HG03064 (cell line): ENCODE measurements at regions not wholly inside any gene's neighbourhood (a gene's known extent, or its start where the extent isn't known, plus 50 kb on each side); places are given as distances from the start of the nearest gene placed in this dataset.
"Not testable (repeated sequence)": the region's sequence is repeated elsewhere in the genome, so short reads cannot be mapped to it uniquely, and the experiment has no call there.

ENCODE experiments used
- ATAC-seq: cut with Tn5 transposase; IDR thresholded peaks from one replicate; pipeline ENCODE4 v1.9.1; 2021; ENCODE audit warnings: low read depth; ENCODE audit not compliant: unreplicated experiment

DNA sequence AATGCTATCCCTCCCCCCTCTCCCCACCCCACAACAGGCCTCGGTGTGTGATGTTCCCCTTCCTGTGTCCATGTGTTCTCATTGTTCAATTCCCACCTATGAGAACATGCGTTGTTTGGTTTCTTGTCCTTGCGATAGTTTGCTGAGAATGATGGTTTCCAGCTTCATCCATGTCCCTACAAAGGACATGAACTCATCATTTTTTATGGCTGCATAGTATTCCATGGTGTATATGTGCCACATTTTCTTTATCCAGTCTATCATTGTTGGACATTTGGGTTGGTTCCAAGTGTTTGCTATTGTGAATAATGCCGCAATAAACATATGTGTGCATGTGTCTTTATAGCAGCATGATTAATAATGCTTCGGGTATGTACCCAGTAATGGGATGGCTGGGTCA, 1156.1 kb downstream of the NAALADL2 start:
- ATAC-seq, result not testable (repeated sequence)

DNA sequence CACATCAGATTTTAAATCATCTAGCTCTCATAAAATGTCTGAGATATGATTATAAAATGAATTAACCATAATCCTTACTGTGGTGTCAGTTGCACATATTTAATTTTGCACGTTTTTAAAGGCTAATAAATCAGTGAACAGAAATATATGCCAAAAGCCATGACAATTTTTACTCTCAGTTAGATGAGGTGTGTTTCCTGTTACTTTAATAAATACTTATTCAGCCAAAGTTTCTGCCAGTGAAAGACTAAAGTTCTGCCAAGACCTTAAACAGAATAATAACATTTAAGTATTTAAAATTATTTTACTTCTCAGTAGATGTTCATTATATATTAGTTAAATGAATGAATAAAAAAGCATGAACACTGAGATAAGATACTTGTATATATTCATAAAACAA, 1150.1 kb downstream of the NAALADL2 start:
- no peak for ATAC-seq

DNA sequence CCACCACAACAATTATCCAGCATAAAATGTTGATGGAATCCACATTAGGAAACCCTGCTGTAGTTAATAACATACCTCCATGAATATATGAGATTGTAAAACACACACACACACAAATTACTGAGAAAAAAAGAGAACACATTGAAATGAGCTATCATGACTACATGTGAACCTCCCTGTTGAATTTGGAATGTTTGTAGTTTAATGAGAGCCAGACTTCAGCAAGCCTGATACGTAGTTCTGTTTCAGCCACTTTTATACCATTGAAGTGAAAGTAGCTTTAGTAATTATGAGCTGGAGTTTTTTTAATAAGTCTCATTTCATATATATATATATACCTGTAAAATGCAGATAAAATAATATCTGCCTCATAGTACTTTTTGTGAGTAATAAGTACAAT, 1146.4 kb downstream of the NAALADL2 start:
- no peak for ATAC-seq

GRCh38 chr3:175989161-175989560, 1130.0 kb downstream of the NAALADL2 start:
- no peak for ATAC-seq

- no peak for ATAC-seq
Measured at GRCh38 chr3:175988401-175988800, 1129.3 kb downstream of the NAALADL2 start.

- ATAC-seq, result no peak
Measured at GRCh38 chr3:175985781-175986180, 1126.6 kb downstream of the NAALADL2 start.

DNA sequence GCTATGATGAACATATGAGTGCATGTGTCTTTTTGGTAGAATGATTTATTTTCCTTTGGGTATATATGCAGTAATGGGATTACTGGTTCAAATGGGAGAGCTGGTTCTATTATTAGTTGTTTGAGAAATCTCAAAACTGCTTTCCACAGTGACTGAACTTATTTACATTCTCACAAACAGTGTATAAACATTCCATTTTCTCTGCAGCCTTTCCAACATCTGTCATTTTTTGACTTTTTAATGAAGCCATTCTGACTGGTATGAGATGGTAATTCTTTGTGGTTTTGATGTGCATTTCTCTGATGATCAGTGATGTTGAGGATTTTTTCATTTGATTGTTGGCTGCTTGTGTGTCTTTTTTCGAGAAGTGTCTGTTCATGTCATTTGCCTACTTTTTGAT, 1124.2 kb downstream of the NAALADL2 start:
- ATAC-seq, result no peak

DNA sequence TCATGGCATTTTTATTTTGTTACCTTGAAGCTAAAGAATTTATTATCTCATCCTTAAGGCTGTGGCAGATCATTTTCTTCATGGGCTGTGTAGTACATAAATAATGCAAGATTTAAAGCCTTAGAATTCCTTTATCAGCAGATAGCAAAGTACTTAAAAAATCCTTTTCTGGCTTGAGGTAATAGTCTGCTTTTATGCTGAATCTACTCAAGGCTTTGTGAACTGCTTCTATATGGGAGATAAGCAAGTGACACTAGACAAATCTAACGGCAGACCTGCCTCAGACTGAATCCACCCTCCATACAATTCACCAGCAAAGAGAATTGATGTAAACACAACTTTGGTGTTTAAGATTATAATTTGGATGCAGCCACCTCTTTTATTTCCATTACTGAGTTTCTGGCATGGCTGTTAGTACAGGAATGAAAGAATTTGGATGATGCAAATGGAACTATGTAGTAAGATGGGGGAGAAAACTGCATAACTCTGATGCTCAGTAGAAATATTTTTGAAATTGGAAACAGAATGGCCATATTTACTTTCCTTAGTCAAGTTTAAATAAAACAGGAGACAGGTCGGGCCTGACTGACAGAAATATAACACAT, 1121.5 kb downstream of the NAALADL2 start:
- ATAC-seq, result no peak

GRCh38 chr3:175977968-175978752, 1119.0 kb downstream of the NAALADL2 start:
- ATAC-seq, result no peak

- no peak for ATAC-seq
Measured at GRCh38 chr3:175969456-175969855, 1110.3 kb downstream of the NAALADL2 start.

DNA sequence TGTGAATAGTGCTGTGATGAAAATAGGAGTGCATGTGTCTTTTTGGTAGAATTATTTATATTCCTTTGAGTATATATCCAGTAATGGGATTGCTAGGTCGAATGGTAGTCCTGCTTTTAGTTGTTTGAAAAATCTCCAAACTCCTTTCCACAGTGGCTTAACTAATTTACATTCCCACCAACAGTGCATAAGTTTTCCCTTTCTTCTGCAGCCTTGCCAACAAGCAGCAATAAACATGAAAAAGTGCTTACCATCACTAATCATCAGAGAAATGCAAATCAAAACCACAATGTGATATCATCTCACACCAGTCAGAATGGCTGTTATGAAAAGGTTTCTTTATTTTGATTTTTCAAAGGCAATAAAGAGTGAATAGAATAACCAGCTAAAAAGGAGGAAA, 1105.9 kb downstream of the NAALADL2 start:
- no peak for ATAC-seq

GRCh38 chr3:175957427-175957826, 1098.3 kb downstream of the NAALADL2 start:
- ATAC-seq, result no peak

GRCh38 chr3:175956964-175957363, 1097.8 kb downstream of the NAALADL2 start:
- no peak for ATAC-seq

DNA sequence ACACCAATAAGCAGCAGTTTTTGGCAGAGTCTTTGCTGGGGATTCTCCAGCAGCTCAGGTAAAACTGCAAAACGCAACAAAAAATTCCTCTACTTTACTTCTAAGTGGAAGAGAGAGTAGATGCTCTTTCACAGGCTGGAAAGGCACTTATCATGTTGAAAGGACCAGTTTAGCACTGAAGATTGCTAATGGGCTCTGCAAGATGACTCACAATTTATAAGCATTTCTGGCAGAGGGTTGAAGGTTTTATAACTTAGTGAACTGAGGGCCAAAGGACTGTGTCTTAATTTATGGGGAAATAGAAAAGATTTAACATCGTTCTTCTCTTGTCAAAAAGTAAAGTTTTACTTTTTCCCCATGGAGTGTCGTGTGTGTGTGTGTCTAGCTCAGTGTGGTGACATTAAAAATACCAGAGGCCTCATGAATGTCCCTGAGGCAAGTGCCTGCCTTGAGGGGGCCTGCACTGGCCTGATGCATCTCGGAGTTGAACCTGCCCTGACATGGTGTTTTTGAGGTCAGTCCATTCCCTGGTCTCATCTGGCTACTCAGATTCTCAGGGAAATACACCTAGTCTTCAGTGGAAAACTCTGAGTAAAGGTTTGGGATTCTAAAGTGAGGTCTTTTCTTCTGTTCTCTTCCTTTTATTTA, 1092.0 kb downstream of the NAALADL2 start:
- no peak for ATAC-seq

DNA sequence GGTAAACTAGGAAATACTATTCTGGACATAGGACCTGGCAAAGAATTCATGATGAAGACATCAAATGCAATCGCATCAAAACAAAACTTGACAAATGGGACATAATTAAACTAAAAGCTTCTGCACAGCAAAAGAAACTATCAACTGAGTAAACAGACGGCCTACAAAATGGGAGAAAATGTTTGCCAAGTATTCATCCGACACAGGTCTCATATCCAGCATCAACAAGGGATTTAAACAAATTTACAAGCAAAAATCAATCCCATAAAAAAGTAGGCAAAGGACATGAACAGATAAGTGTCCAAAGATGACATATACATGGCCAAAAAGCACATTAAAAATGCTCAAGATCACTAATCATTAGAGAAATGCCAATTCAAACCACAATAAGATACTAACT, 1088.9 kb downstream of the NAALADL2 start:
- ATAC-seq, result no peak

DNA sequence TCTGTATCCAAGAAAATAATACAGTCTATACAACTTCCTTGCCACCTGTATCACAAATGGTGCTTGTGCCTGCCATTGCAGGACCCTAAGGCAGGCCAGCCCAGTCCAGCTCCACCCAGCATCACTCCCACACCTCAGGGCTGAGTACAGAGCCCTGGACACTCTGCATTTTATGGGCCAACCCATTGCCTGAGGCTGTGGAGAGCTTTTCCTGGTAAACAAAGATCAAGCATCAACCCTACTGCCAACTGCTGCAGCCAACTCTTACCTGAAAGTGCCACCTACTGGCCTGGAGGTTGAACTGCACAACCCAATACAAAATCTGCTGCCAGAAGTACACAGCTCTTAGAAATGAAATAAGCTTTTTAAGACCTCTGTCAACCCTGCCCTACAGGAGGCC, 1082.2 kb downstream of the NAALADL2 start:
- no peak for ATAC-seq

DNA sequence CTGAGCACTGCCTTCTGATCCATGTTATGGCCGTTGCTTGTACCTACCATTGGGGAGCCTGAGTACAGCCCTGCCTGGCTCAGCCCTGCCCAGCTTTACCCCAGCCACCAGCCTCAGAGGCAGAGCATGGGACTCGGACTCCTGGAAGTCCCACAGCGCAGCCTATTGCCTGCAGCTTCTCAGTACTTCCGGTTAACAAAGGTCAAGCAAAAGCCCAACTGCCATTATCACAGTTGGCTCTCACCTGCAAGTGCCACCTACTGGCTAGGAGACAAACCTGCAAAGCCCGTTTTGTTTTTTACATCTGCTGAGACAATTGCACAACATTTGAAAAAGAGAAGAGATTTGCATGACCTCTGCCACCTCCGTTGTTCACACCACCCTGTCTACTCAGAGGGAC, 1081.7 kb downstream of the NAALADL2 start:
- ATAC-seq, result no peak

DNA sequence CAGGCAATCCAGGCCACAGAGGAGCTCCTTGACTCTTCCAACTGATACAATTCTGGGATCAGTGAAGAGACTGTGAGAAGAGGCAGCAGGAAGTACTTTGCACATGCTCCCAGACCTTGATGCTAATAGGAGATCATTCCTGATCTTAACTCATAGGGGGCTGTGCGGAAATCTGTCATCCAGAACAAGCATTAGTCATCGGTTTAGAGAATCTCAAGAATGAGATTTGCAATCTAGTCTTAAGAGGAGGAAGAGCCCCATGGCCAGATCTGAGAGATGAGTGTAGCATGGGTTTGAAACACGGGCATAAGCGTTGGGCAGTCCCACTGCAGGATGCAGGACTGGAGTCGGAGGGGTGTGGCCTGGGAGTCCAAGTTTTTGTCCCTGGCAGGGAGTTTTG, 1081.1 kb downstream of the NAALADL2 start:
- ATAC-seq, result no peak

- not testable (repeated sequence) for ATAC-seq
Measured at GRCh38 chr3:175937367-175937766, 1078.2 kb downstream of the NAALADL2 start.

GRCh38 chr3:175932586-175932985, 1073.5 kb downstream of the NAALADL2 start:
- no peak for ATAC-seq

DNA sequence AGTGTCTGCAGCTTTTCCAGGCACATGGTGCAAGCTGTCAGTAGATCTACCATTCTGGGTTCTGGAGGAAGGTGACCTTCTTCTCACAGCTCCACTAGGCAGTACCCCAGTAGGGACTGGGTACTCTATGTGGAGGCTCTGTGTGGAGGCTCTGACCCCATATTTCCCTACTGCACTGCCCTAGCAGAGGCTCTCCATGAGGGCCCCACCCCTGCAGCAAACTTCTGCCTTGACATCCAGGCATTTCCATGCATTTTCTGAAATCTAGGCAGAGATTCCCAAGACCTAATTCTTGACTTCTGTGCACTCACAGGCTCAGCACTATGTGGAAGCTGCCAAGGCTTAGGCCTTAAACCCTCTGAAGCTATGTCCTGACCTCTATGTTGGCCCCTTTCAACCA, 1060.0 kb downstream of the NAALADL2 start:
- ATAC-seq, result no peak
